Endothelial cell (in vitro differentiated cells): ENCODE measurements at regions not wholly inside any gene's neighbourhood (a gene's known extent, or its start where the extent isn't known, plus 50 kb on each side); places are given as distances from the start of the nearest gene placed in this dataset.
"Not testable (repeated sequence)": the region's sequence is repeated elsewhere in the genome, so short reads cannot be mapped to it uniquely, and the experiment has no call there.

Source experiments
- DNase-seq: peaks from one replicate; pipeline ENCODE4 v3.0.0; 2021; ENCODE audit warnings: low spot score
- H3K27ac Mint-ChIP-seq: one replicate; pipeline ENCODE4 v1.8.0; 2021; ENCODE audit warnings: mixed read lengths, inconsistent platforms; ENCODE audit not compliant: unreplicated experiment
- H3K27me3 Mint-ChIP-seq: one replicate; pipeline ENCODE4 v1.8.0; 2021; ENCODE audit warnings: mild to moderate bottlenecking, moderate library complexity, mixed read lengths, inconsistent platforms; ENCODE audit not compliant: unreplicated experiment
- H3K36me3 Mint-ChIP-seq: one replicate; pipeline ENCODE4 v1.8.0; 2021; ENCODE audit warnings: mild to moderate bottlenecking, low read depth, mixed read lengths, inconsistent platforms; ENCODE audit not compliant: unreplicated experiment
- H3K4me1 Mint-ChIP-seq: one replicate; pipeline ENCODE4 v1.8.0; 2021; ENCODE audit warnings: mild to moderate bottlenecking, mixed read lengths, inconsistent platforms; ENCODE audit not compliant: unreplicated experiment
- H3K4me3 Mint-ChIP-seq: one replicate; pipeline ENCODE4 v1.8.0; 2021; ENCODE audit warnings: mild to moderate bottlenecking, mixed read lengths, inconsistent platforms; ENCODE audit not compliant: unreplicated experiment
- H3K9me3 Mint-ChIP-seq: one replicate; pipeline ENCODE4 v1.8.0; 2021; ENCODE audit warnings: mixed read lengths, inconsistent platforms; ENCODE audit not compliant: unreplicated experiment

DNA sequence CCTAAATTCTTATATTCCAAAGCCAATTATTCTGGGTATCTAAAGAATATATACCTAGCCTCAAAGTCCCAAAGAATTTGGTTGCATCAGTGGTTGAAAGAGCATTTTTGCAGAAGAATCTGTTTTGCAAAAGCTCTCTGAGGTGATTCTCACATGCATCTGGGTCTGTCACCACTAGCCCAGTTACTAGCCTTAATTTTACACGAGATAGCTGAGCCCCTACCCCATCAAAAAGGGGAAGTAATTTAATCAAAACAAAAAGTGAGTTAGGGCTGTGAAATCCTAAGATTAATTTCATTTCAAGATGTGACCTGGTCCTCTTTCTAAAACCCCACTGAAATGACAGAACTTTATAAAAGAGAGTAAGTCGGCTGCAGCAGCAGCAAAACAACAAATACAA is 53.7 kb upstream of the ZSCAN2 start:
- not testable (repeated sequence) for DNase-seq, H3K9me3 Mint-ChIP-seq, H3K27me3 Mint-ChIP-seq, H3K27ac Mint-ChIP-seq
- H3K4me1 Mint-ChIP-seq: peaks cover 15% of the 10 kb centered on the region
- H3K36me3 Mint-ChIP-seq: peaks cover 17% of the 10 kb centered on the region
- H3K4me3 Mint-ChIP-seq: peak overlapping the region; percentile 42

DNA sequence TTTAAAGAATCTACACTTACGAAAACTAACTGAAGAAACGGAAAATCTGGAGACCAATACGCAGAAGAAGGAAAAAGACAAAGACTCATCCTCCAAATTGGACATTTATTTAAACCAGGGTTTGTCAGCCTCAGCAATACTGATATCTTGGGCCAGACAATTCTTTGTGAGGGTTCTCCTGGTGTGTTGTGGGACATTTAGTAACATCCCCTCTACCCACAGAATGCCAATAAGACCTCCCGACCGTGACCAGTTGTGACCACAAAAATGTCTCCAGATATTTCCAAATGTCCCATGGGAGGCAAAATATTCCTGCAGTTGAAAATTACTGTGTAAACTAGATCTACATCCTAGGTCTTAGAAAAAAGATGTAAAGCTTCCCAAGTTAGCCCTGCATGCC is 50.3 kb upstream of the ZSCAN2 start:
- not testable (repeated sequence) for H3K4me3 Mint-ChIP-seq, H3K9me3 Mint-ChIP-seq, H3K27me3 Mint-ChIP-seq, H3K27ac Mint-ChIP-seq, DNase-seq
- peaks cover 33% of the 10 kb centered on the region for H3K4me1 Mint-ChIP-seq
- peaks cover 18% of the 10 kb centered on the region for H3K36me3 Mint-ChIP-seq
